SK-N-SH (cell line): ENCODE measurements at regions not wholly inside any gene's neighbourhood (a gene's known extent, or its start where the extent isn't known, plus 50 kb on each side); places are given as distances from the start of the nearest gene placed in this dataset.

Experiments used
- CTCF ChIA-PET: fragments of 300-600, 350-600 bp; formaldehyde crosslinking; extraction: SDS; loops from one replicate; lab custom pipeline; 2021; lab: Yijun Ruan, JAX
- POLR2A ChIA-PET: fragments of 350-600 bp; sonication (Branson Sonifier 250); formaldehyde crosslinking; extraction: SDS; loops from one replicate; lab custom pipeline; 2020; ENCODE audit warnings: antibody characterized with exemption, inconsistent platforms; lab: Yijun Ruan, JAX
- DNase-seq: peaks from one replicate; pipeline ENCODE4 v3.0.0; 2012
- H2AFZ ChIP-seq: fragments of 200-600 bp; sonication (generic); 2 replicates; pipeline ENCODE4 v1.8.1; 2016; ENCODE audit warnings: antibody characterized with exemption, mild to moderate bottlenecking, low read depth
- H3F3A ChIP-seq: fragments of 200-600 bp; sonication (generic); replicated peaks from 2 replicates; pipeline ENCODE3; 2016; ENCODE audit warnings: antibody characterized with exemption, mild to moderate bottlenecking; ENCODE audit not compliant: insufficient read depth
- H3K27ac ChIP-seq, 2 experiments: fragments of 200-500 bp in 1 of 2; fragments of 200-600 bp in 1 of 2; sonication (Bioruptor generic) in 1 of 2; sonication (generic), shearing (Covaris generic) in 1 of 2; 2 replicates each; pipeline versions ENCODE4 v1.5.1 to v1.6.1; 2014 to 2016; ENCODE audit warnings: low read depth in 2 of 2, inconsistent platforms in 1 of 2, low read length in 1 of 2, mild to moderate bottlenecking in 1 of 2, mixed read lengths in 1 of 2
- H3K27me3 ChIP-seq: fragments of 200-600 bp; sonication (generic), shearing (Covaris generic); 2 replicates; pipeline ENCODE4 v1.6.1; 2016; ENCODE audit warnings: mixed run types; ENCODE audit not compliant: insufficient read depth
- H3K36me3 ChIP-seq, 2 experiments: fragments of 200-500 bp in 1 of 2; fragments of 200-600 bp in 1 of 2; sonication (Bioruptor generic) in 1 of 2; sonication (generic) in 1 of 2; replicated peaks in 1 of 2; 2 replicates each; pipeline versions ENCODE3 to v1.5.1; 2014 to 2016; ENCODE audit warnings: low read length in 1 of 2, mild to moderate bottlenecking in 1 of 2; ENCODE audit not compliant: insufficient read depth in 2 of 2, control insufficient read depth in 1 of 2
- H3K4me1 ChIP-seq, 2 experiments: fragments of 200-500 bp in 1 of 2; fragments of 200-600 bp in 1 of 2; sonication (Bioruptor generic) in 1 of 2; sonication (generic), shearing (Covaris generic) in 1 of 2; 2 replicates each; pipeline versions ENCODE4 v1.5.1 to v1.6.1; 2014 to 2016; ENCODE audit warnings: low read depth in 1 of 2, low read length in 1 of 2, mixed run types in 1 of 2; ENCODE audit not compliant: insufficient read depth in 2 of 2, control insufficient read depth in 1 of 2
- H3K4me2 ChIP-seq: fragments of 200-600 bp; sonication (generic), shearing (Covaris generic); 2 replicates; pipeline ENCODE4 v1.6.1; 2017; ENCODE audit warnings: mixed run types
- H3K4me3 ChIP-seq, 2 experiments: fragments of 200-500 bp in 1 of 2; fragments of 200-600 bp in 1 of 2; sonication (Bioruptor generic) in 1 of 2; sonication (generic), shearing (Covaris generic) in 1 of 2; 2 replicates each; pipeline versions ENCODE4 v1.5.1 to v1.8.1; 2014 to 2016; ENCODE audit warnings: low read depth in 2 of 2, inconsistent platforms in 1 of 2, low read length in 1 of 2, mild to moderate bottlenecking in 1 of 2, mixed read lengths in 1 of 2, moderate library complexity in 1 of 2
- H3K79me2 ChIP-seq: fragments of 200-600 bp; sonication (generic); 2 replicates; pipeline ENCODE4 v1.8.1; 2017; ENCODE audit warnings: mild to moderate bottlenecking; ENCODE audit not compliant: insufficient read depth
- H3K9ac ChIP-seq: fragments of 200-600 bp; sonication (generic); 2 replicates; pipeline ENCODE4 v1.6.1; 2017; ENCODE audit warnings: mixed run types
- H3K9me2 ChIP-seq: fragments of 200-600 bp; sonication (generic); 2 replicates; pipeline ENCODE4 v1.6.1; 2017; ENCODE audit warnings: mixed run types
- H3K9me3 ChIP-seq: fragments of 200-600 bp; sonication (generic); 2 replicates; pipeline ENCODE4 v1.6.1; 2017; ENCODE audit warnings: mixed run types, mild to moderate bottlenecking, moderate library complexity
- H4K20me1 ChIP-seq: fragments of 200-600 bp; sonication (generic); 2 replicates; pipeline ENCODE4 v1.6.1; 2017; ENCODE audit warnings: mild to moderate bottlenecking, mixed run types; ENCODE audit not compliant: insufficient read depth
- CHD2 ChIP-seq: fragments of 150-350 bp; IDR thresholded peaks from 2 replicates; pipeline ENCODE4 v1.6.1; 2018; ENCODE audit warnings: low read length; ENCODE audit not compliant: partially characterized antibody
- FOSL2 ChIP-seq: IDR thresholded peaks from 2 replicates; pipeline ENCODE4 v1.4.0; 2012; ENCODE audit warnings: low read depth, mild to moderate bottlenecking, moderate library complexity, borderline replicate concordance
- FOXJ3 ChIP-seq: sonication (generic); formaldehyde crosslinking; IDR thresholded peaks from 2 replicates; pipeline ENCODE4 v1.5.1; 2020; ENCODE audit warnings: mild to moderate bottlenecking, missing genetic modification reagents
- FOXM1 ChIP-seq: IDR thresholded peaks from 2 replicates; pipeline ENCODE4 v1.4.0; 2012; ENCODE audit warnings: low read depth, mild to moderate bottlenecking
- GABPA ChIP-seq: IDR thresholded peaks from 2 replicates; pipeline ENCODE4 v1.4.0; 2012; ENCODE audit warnings: low read depth, mild to moderate bottlenecking
- JUND ChIP-seq: IDR thresholded peaks from 2 replicates; pipeline ENCODE4 v1.4.0; 2012
- MEF2A ChIP-seq: IDR thresholded peaks from 2 replicates; pipeline ENCODE4 v1.4.0; 2012; ENCODE audit warnings: low read depth, borderline replicate concordance
- NRF1 ChIP-seq: IDR thresholded peaks from 2 replicates; pipeline ENCODE4 v1.6.1; 2012; ENCODE audit warnings: low read depth, mild to moderate bottlenecking, low read length
- RAD21 ChIP-seq: IDR thresholded peaks from 2 replicates; pipeline ENCODE4 v1.6.1; 2012; ENCODE audit warnings: mild to moderate bottlenecking, low read length
- RCOR1 ChIP-seq: fragments of 150-350 bp; IDR thresholded peaks from 2 replicates; pipeline ENCODE4 v1.6.1; 2017; ENCODE audit warnings: antibody characterized with exemption, low read length
- SIN3A ChIP-seq: IDR thresholded peaks from 2 replicates; pipeline ENCODE4 v1.6.1; 2012; ENCODE audit warnings: low read depth, mild to moderate bottlenecking, low read length, moderate library complexity, borderline replicate concordance
- SMC3 ChIP-seq: IDR thresholded peaks from 2 replicates; pipeline ENCODE4 v1.6.1; 2012; ENCODE audit warnings: low read depth, low read length, improper control_type of control experiment
- TCF12 ChIP-seq: IDR thresholded peaks from 2 replicates; pipeline ENCODE4 v1.4.0; 2012
- YY1 ChIP-seq: IDR thresholded peaks from 2 replicates; pipeline ENCODE4 v1.4.0; 2012; ENCODE audit warnings: low read depth, mild to moderate bottlenecking
- WGBS: methylation state at CpG from one replicate; pipeline ENCODE4 v1.1.6; 2017; ENCODE audit warnings: low lambda C conversion rate; 5-methylcytosine and 5-hydroxymethylcytosine counted together
- TF ChIP-seq, protein P1 (sequence below): IDR thresholded peaks from 2 replicates; pipeline ENCODE4 v1.4.0; 2012; ENCODE audit warnings: low read depth, borderline replicate concordance
- TF ChIP-seq, protein P2 (sequence below): fragments of 200-600 bp; sonication (generic); IDR thresholded peaks from 2 replicates; pipeline ENCODE4 v1.6.1; 2017; ENCODE audit warnings: antibody characterized with exemption, mild to moderate bottlenecking, moderate library complexity
- TF ChIP-seq, protein P3 (sequence below): IDR thresholded peaks from 2 replicates; pipeline ENCODE4; 2012
- TF ChIP-seq, protein P4 (sequence below): fragments of 150-350 bp; IDR thresholded peaks from 2 replicates; pipeline ENCODE4 v1.6.1; 2017; ENCODE audit warnings: antibody characterized with exemption, low read length, low read depth, borderline replicate concordance
- TF ChIP-seq, protein P5 (sequence below): IDR thresholded peaks from 2 replicates; pipeline ENCODE4 v1.6.1; 2012; ENCODE audit warnings: mild to moderate bottlenecking, low read depth, low read length, moderate library complexity
- TF ChIP-seq, protein P6 (sequence below): fragments of 150-350 bp; IDR thresholded peaks from 2 replicates; pipeline ENCODE4 v1.6.1; 2016; ENCODE audit warnings: mild to moderate bottlenecking, low read depth, low read length

DNA sequence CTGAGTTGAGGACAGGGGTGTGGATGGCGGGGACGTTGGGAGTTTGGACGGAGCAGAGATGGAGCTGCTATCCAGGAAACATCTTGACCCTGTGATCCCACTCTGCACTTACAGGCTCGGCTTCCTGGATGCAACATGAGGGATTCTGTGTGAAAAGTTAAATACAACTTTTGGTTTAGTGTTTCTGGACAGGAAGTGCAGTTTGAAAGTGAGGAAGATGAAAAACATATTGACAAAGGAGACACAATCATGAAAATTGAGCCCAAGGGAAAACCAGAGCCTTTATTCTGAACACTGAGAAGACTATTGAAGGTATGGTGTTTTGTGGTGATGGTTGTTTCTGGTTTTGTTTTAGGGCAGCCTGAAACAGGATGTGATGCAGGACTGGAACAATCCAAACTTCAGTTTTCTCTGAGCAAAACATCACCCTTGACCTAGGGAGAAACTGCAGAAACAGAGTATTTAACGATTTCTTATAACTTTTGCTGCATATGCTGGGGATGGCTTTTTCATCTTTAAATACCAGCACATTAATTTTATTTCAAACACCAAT, 76.5 kb upstream of the RFX8 start:
- peak overlapping the region; percentile 38; the same call in 1 of the 2 replicates for H2AFZ ChIP-seq

More for the DNA sequence above, 76.5 kb upstream of the RFX8 start:
- DNase-seq, result no peak
- Histone ChIP-seq H3K9me3 (no peaks in the 10 kb centered on the region), H3K4me1 (0 out of 4 replicates have a peak, but pooled peaks cover 0 to 6% of the 10 kb centered on the region in 2 experiments), H3K27me3 (no peaks in the 10 kb centered on the region), H3K9me2 (no peaks in the 10 kb centered on the region), H3K36me3 (no peaks in the 10 kb centered on the region), H3K4me2 (no peak overlapping the region), H3K4me3 (no peak overlapping the region), H4K20me1 (no peaks in the 10 kb centered on the region), H3K79me2 (no peaks in the 10 kb centered on the region), H3K9ac (no peak overlapping the region), H3K27ac (no peak overlapping the region), H3F3A (no peaks in the 10 kb centered on the region)
- TF ChIP-seq TCF12 (no peak), NRF1 (no peak), MEF2A (no peak), YY1 (no peak), FOSL2 (no peak), CHD2 (no peak), SIN3A (no peak), SMC3 (no peak), FOXM1 (no peak), RAD21 (no peak), RCOR1 (no peak), JUND (no peak), GABPA (no peak), FOXJ3 (CRISPR knock-in tag) (no peak)
- TF ChIP-seq, protein P1, sequence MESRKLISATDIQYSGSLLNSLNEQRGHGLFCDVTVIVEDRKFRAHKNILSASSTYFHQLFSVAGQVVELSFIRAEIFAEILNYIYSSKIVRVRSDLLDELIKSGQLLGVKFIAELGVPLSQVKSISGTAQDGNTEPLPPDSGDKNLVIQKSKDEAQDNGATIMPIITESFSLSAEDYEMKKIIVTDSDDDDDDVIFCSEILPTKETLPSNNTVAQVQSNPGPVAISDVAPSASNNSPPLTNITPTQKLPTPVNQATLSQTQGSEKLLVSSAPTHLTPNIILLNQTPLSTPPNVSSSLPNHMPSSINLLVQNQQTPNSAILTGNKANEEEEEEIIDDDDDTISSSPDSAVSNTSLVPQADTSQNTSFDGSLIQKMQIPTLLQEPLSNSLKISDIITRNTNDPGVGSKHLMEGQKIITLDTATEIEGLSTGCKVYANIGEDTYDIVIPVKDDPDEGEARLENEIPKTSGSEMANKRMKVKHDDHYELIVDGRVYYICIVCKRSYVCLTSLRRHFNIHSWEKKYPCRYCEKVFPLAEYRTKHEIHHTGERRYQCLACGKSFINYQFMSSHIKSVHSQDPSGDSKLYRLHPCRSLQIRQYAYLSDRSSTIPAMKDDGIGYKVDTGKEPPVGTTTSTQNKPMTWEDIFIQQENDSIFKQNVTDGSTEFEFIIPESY, result no peak
- TF ChIP-seq, protein P2, sequence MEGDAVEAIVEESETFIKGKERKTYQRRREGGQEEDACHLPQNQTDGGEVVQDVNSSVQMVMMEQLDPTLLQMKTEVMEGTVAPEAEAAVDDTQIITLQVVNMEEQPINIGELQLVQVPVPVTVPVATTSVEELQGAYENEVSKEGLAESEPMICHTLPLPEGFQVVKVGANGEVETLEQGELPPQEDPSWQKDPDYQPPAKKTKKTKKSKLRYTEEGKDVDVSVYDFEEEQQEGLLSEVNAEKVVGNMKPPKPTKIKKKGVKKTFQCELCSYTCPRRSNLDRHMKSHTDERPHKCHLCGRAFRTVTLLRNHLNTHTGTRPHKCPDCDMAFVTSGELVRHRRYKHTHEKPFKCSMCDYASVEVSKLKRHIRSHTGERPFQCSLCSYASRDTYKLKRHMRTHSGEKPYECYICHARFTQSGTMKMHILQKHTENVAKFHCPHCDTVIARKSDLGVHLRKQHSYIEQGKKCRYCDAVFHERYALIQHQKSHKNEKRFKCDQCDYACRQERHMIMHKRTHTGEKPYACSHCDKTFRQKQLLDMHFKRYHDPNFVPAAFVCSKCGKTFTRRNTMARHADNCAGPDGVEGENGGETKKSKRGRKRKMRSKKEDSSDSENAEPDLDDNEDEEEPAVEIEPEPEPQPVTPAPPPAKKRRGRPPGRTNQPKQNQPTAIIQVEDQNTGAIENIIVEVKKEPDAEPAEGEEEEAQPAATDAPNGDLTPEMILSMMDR, result no peak
- TF ChIP-seq, protein P3, sequence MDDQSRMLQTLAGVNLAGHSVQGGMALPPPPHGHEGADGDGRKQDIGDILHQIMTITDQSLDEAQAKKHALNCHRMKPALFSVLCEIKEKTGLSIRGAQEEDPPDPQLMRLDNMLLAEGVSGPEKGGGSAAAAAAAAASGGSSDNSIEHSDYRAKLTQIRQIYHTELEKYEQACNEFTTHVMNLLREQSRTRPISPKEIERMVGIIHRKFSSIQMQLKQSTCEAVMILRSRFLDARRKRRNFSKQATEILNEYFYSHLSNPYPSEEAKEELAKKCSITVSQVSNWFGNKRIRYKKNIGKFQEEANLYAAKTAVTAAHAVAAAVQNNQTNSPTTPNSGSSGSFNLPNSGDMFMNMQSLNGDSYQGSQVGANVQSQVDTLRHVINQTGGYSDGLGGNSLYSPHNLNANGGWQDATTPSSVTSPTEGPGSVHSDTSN, result no peak
- TF ChIP-seq, protein P4, sequence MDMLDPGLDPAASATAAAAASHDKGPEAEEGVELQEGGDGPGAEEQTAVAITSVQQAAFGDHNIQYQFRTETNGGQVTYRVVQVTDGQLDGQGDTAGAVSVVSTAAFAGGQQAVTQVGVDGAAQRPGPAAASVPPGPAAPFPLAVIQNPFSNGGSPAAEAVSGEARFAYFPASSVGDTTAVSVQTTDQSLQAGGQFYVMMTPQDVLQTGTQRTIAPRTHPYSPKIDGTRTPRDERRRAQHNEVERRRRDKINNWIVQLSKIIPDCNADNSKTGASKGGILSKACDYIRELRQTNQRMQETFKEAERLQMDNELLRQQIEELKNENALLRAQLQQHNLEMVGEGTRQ, result no peak
- TF ChIP-seq, protein P5, sequence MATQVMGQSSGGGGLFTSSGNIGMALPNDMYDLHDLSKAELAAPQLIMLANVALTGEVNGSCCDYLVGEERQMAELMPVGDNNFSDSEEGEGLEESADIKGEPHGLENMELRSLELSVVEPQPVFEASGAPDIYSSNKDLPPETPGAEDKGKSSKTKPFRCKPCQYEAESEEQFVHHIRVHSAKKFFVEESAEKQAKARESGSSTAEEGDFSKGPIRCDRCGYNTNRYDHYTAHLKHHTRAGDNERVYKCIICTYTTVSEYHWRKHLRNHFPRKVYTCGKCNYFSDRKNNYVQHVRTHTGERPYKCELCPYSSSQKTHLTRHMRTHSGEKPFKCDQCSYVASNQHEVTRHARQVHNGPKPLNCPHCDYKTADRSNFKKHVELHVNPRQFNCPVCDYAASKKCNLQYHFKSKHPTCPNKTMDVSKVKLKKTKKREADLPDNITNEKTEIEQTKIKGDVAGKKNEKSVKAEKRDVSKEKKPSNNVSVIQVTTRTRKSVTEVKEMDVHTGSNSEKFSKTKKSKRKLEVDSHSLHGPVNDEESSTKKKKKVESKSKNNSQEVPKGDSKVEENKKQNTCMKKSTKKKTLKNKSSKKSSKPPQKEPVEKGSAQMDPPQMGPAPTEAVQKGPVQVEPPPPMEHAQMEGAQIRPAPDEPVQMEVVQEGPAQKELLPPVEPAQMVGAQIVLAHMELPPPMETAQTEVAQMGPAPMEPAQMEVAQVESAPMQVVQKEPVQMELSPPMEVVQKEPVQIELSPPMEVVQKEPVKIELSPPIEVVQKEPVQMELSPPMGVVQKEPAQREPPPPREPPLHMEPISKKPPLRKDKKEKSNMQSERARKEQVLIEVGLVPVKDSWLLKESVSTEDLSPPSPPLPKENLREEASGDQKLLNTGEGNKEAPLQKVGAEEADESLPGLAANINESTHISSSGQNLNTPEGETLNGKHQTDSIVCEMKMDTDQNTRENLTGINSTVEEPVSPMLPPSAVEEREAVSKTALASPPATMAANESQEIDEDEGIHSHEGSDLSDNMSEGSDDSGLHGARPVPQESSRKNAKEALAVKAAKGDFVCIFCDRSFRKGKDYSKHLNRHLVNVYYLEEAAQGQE, result no peak
- TF ChIP-seq, protein P6, sequence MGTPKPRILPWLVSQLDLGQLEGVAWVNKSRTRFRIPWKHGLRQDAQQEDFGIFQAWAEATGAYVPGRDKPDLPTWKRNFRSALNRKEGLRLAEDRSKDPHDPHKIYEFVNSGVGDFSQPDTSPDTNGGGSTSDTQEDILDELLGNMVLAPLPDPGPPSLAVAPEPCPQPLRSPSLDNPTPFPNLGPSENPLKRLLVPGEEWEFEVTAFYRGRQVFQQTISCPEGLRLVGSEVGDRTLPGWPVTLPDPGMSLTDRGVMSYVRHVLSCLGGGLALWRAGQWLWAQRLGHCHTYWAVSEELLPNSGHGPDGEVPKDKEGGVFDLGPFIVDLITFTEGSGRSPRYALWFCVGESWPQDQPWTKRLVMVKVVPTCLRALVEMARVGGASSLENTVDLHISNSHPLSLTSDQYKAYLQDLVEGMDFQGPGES, result no peak
- 75% methylated on average over 5 of the region's 5 CpGs for WGBS
- ChIA-PET CTCF (no interaction called here), POLR2A (no interaction called here)
